OCI-LY1 (cell line): ENCODE measurements at regions not wholly inside any gene's neighbourhood (a gene's known extent, or its start where the extent isn't known, plus 50 kb on each side); places are given as distances from the start of the nearest gene placed in this dataset.

Source experiments
- EZH2 ChIP-seq: fragments of 200-600 bp; sonication (generic), shearing (Covaris generic); IDR thresholded peaks from 2 replicates; pipeline ENCODE4 v1.8.0; 2017; ENCODE audit warnings: borderline replicate concordance, mixed run types, mild to moderate bottlenecking, antibody characterized with exemption, low read length, moderate library complexity, mixed read lengths
- TF ChIP-seq, protein P1 (sequence below): fragments of 200-600 bp; sonication (generic), shearing (Covaris generic); IDR thresholded peaks from 2 replicates; pipeline ENCODE4 v1.5.1; 2017; ENCODE audit warnings: mild to moderate bottlenecking, antibody characterized with exemption, low read length, moderate library complexity, mixed read lengths

DNA sequence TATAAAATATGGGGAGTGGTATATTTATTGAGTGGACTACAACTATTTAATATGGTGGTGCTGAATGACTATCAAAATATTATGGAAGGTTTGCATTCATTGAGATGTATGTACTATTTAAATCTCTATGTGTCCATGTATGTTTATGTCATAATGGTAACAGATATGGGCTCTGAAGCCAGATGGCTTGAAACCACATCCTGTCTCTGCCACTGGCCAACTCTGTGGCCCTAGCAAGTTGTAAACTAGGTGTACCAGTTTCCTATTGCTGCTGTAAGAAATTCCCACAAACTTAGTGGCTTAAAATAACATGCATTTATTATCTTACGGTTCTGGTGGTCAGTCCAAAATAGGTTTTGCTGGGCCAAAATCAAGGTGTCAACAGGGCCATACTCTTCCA lies 198.1 kb upstream of the NFE2L3 start:
- TF ChIP-seq, protein P1, sequence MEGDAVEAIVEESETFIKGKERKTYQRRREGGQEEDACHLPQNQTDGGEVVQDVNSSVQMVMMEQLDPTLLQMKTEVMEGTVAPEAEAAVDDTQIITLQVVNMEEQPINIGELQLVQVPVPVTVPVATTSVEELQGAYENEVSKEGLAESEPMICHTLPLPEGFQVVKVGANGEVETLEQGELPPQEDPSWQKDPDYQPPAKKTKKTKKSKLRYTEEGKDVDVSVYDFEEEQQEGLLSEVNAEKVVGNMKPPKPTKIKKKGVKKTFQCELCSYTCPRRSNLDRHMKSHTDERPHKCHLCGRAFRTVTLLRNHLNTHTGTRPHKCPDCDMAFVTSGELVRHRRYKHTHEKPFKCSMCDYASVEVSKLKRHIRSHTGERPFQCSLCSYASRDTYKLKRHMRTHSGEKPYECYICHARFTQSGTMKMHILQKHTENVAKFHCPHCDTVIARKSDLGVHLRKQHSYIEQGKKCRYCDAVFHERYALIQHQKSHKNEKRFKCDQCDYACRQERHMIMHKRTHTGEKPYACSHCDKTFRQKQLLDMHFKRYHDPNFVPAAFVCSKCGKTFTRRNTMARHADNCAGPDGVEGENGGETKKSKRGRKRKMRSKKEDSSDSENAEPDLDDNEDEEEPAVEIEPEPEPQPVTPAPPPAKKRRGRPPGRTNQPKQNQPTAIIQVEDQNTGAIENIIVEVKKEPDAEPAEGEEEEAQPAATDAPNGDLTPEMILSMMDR: no peak
- no peak for TF ChIP-seq EZH2
